HG02678 (cell line): ENCODE measurements at regions not wholly inside any gene's neighbourhood (a gene's known extent, or its start where the extent isn't known, plus 50 kb on each side); places are given as distances from the start of the nearest gene placed in this dataset.

ENCODE experiments used
- ATAC-seq: cut with Tn5 transposase; IDR thresholded peaks from one replicate; pipeline ENCODE4 v1.9.1; 2021; ENCODE audit warnings: mild to moderate bottlenecking, moderate library complexity; ENCODE audit not compliant: unreplicated experiment

DNA sequence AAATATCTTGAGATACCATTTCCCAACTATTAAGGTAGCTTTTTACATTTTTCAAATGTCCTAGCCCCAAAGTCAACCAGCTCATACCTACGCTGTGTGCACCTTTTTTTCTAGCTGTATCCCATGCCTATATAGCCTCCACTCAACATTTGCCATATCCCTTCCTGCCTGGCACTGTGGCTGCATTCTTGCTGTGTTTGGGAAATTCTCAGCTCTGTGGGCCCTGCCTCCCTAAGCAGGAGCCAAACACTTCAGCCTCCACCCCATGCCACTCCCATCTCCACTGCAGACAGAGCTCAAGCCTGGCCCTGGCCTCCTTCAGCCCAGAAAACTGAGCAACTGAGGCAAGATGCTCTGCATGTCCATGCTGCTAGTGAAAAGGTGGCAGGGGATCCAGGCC lies 141.3 kb downstream of the RAB11FIP2 start:
- ATAC-seq: no peak

- no peak for ATAC-seq
These were observed 135.1 kb downstream of the RAB11FIP2 start for GRCh38 chr10:117911684-117912083.

GRCh38 chr10:117914334-117914733 lies 132.4 kb downstream of the RAB11FIP2 start:
- ATAC-seq: no peak

DNA sequence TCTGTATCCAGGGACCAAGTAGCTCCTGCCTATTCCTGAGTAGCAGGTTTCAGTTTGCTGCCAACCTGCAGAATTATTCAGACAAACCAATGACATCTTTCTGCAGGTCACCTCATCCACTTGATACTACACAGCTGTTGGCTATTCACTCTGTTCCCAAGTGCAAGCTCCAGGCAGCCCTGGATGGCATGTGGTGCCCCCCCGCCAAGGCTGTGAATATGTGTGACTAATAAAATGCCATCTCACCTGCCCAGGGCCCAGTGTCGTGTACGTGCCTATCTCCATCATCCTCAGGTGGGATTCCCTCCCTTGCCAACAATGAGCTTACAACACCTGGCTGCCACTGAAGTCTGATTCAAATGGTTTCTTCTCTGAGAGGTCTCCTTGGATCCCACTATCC lies 125.8 kb downstream of the RAB11FIP2 start:
- ATAC-seq: no peak

DNA sequence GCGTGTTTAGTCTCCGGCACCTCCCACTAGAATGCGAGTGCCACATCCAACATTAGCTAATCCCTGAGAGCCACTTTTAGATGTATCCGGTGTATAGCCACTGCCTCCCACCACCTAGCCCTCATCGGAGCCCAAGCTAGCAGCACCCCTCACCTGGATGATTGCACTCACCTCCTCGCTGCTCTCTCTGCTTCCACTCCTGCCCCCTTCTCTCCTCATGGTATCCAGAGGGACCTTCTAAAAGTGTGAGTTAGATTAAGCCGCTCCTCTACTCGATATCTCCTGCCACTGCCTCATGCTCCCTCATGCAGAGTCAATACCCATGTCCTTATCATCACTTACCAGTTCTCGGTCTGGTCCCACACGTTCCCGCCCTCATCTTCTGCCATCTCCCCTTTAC lies 125.3 kb downstream of the RAB11FIP2 start:
- no peak for ATAC-seq

GRCh38 chr10:117924820-117925219 lies 121.9 kb downstream of the RAB11FIP2 start:
- no peak for ATAC-seq

DNA sequence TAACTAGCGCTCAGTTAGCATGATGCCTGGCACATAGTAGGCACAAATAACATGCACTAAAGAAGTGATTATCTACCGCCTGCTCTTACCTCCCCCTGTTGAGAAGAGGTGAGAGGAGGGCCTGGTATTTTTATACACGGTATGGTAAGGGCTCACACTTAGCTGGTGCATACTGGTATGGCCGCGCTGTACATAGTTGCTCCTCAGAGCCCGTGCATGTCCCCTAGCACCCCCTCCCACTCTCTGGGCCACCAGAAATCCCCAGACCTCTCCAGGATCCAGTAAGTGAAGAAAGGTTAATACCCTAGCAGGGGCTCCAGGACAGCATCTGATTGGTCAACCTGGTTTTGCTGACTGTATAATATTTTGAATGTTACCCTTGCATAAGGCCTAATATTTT lies 121.4 kb downstream of the RAB11FIP2 start:
- no peak for ATAC-seq

GRCh38 chr10:117926491-117926890 lies 120.2 kb downstream of the RAB11FIP2 start:
- no peak for ATAC-seq

- no peak for ATAC-seq
These were observed 119.4 kb downstream of the RAB11FIP2 start for GRCh38 chr10:117927332-117927731.

DNA sequence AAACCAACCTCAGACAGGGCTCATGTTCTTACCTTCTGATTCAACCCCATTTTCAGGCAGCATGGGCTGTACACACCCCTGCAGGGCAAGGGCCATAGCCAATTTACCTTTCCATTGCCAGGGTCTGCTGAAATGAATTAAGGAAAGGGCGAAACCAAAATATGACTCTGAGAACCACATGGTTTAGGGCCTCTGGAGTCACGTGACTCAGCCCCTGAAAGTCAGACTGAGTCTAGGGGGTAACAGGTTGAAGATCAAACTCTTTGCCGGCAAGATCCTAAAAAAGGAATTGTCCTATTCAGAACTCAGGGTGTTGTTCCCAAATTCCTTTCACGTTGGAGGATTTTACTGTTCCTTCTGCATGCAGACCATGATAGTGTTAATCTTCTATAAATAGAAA lies 118.9 kb downstream of the RAB11FIP2 start:
- no peak for ATAC-seq

DNA sequence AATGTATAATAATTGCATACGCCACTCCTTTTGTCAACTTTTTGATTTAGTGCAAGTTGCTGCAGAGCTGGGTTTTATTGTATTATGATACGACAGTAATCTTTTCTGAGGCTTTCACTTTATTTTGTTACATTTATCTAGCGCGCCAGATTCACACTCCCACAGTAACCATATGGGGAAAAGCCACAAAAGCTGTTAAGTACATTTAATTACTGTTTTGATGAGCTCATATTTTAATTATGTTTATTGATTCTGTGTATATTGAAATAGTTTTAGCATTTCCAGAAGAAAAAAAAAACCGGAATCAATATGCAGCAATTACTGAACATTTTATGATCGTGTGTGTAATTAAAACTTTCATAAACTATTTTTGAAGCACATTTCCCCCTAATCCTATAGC lies 118.5 kb downstream of the RAB11FIP2 start:
- ATAC-seq: no peak

GRCh38 chr10:117928741-117929140 lies 118.0 kb downstream of the RAB11FIP2 start:
- ATAC-seq: no peak

DNA sequence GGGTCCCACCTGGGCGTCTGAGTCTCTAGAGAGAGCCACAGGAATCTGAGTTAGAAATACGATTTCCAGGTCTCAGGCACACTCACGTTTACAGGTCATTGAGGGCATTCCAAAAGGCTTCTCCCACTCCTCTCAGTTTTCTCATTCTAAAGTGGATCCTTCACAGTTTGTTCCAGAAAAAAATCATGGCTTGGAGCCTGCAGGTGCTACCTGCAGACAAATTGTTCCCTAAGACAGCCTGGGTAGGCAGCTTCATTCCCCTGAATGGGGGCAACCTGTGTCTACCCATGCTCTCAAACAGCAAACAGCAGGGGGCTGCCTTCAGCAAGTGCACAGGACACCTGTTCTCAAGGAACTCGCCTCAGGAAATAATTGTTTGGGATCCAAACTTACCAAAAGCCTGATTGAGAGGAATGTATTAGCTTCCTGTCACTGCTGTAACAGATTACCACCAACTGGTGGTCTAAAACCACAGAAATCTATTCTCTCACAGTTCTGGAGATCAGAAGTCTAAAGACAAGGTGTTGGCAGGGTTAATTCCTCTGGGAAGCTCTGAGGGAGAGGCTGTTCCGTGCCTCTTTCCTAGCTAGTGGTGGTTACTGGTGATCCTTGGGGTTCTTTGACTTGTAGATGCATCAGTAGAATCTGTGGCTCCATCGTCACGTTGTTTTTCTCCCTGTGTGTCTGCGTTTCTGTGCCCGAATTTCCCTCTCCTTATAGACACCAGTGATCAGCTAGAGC lies 117.2 kb downstream of the RAB11FIP2 start:
- ATAC-seq: no peak

DNA sequence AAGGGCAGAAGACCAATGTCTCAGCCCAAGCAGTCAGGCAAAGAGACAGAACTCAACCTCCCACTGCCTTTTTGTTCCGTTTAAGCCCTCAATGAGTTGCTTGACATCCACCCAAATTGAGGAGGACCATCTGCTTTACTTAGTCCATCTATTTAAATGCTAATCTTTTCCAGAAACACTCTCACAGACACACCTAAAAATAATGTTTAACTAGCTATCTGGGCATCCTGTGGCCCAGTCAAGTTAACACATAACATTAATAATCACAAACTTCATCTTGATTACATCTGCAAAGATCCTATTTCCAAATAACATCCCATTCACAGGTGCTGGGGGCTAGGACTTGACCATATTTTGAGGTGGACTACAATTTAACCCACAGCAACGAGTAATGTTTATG lies 115.7 kb downstream of the RAB11FIP2 start:
- ATAC-seq: no peak

DNA sequence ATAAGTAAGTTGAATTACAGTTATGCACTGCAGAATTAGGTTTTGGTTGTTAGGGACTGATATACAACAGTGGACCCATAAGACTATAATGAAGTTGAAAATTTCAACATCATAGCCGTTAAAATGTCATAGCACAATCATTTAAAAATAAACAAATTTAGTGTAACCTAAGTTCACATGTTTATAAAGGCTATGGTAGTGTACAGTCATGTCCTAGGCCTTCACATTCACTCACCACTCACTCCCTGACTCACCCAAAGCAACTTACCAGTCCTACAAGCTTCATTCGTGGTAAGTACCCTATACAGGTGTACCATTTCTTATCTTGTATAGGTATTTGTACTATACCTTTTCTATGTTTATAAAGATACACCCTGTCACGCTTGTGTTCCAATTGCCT lies 113.7 kb downstream of the RAB11FIP2 start:
- no peak for ATAC-seq

GRCh38 chr10:117934477-117934876 lies 112.3 kb downstream of the RAB11FIP2 start:
- ATAC-seq: no peak

GRCh38 chr10:117936141-117936540 lies 110.6 kb downstream of the RAB11FIP2 start:
- ATAC-seq: no peak

- no peak for ATAC-seq
These were observed 110.2 kb downstream of the RAB11FIP2 start for GRCh38 chr10:117936566-117936965.

GRCh38 chr10:117936976-117937375 lies 109.8 kb downstream of the RAB11FIP2 start:
- ATAC-seq: no peak

DNA sequence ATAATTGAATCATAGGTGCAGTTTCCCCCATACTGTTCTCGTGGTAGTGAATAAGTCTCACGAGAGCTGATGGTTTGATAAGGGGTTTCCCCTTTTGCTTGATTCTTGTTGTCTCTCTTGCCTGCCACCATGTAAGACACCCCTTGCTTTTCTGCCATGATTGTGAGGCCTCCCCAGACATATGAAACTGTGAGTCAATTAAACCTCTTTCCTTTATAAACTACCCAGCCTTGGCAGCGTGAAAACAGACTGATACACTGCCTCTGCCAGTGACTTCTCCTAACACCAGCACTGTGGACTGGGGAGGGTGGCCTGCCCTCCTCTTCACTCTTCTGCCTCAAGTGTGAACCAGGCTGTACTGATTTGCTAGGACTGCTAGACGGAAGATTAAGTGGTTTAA lies 108.6 kb downstream of the RAB11FIP2 start:
- no peak for ATAC-seq

- ATAC-seq: no peak
These were observed 104.5 kb downstream of the RAB11FIP2 start for GRCh38 chr10:117942226-117942625.

DNA sequence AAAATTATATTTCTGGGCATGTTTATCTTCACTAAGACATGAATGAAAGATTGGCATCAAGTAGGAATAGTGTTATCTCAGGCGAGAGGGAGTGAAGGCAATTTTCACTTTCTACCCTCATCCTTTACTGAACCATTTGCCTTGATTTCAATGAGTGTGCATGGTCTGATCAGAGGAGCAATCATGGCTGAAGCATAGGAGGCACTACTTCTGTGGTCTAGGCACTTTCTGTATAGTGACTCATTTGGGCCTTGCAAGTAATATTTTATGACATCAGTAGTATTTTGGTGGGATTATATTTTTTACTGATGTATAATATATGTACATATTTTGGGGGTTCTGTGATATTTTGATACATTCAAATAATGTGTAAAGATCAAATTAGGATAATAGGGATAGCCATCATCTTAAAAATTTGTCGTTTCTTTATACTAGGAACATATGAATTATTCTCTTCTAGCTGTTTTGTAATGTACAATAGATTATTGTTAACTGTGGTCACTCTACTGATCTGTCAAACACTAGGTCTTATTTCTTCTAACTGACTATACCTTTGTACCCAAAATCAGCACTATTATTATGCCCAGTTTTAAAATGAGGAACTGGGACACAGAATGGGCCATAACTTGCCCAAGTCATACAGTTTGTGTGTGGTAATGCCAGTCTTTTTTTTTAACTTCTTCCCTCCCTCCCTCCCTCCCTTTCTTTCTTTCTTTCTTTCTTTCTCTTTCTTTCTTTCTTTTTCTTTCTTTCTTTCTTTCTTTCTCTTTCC lies 101.9 kb downstream of the RAB11FIP2 start:
- ATAC-seq: no peak
